Type B pancreatic cell (in vitro differentiated cells): ENCODE measurements at regions not wholly inside any gene's neighbourhood (a gene's known extent, or its start where the extent isn't known, plus 50 kb on each side); places are given as distances from the start of the nearest gene placed in this dataset. TPM values are rescaled to one million over a fixed set of nuclear protein-coding genes. Genes with fewer than 3 reads are reported as not detected.

Experiments
- DNase-seq: peaks from one replicate; pipeline ENCODE4 v3.0.0; 2021; ENCODE audit warnings: mixed read lengths; ENCODE audit not compliant: unreplicated experiment; ENCODE audit errors: extremely low spot score
- H3K27ac Mint-ChIP-seq: 2 replicates; pipeline ENCODE4 v1.8.0; 2021; ENCODE audit warnings: mild to moderate bottlenecking, mixed read lengths
- H3K27me3 Mint-ChIP-seq: 2 replicates; pipeline ENCODE4 v1.8.0; 2021; ENCODE audit warnings: mixed read lengths
- H3K36me3 Mint-ChIP-seq: 2 replicates; pipeline ENCODE4 v1.8.0; 2021; ENCODE audit warnings: mixed read lengths
- H3K4me1 Mint-ChIP-seq: one replicate; pipeline ENCODE4 v1.8.0; 2021; ENCODE audit warnings: mixed read lengths; ENCODE audit not compliant: unreplicated experiment
- H3K4me3 Mint-ChIP-seq: 2 replicates; pipeline ENCODE4 v1.8.0; 2021; ENCODE audit warnings: mild to moderate bottlenecking, mixed read lengths
- H3K9me3 Mint-ChIP-seq: 2 replicates; pipeline ENCODE4 v1.8.0; 2021; ENCODE audit warnings: mixed read lengths
- CTCF ChIP-seq: fragments of 200-600 bp; sonication (generic); conservative IDR thresholded peaks from 2 replicates; pipeline ENCODE4 v1.5.0; 2021; ENCODE audit warnings: antibody characterized with exemption, mild to moderate bottlenecking
- microRNA-seq: library from miRNA; unstranded; fragments of <30 nt; microRNA quantifications from one replicate; pipeline ENCODE4, GENCODE V29; 2020

DNA sequence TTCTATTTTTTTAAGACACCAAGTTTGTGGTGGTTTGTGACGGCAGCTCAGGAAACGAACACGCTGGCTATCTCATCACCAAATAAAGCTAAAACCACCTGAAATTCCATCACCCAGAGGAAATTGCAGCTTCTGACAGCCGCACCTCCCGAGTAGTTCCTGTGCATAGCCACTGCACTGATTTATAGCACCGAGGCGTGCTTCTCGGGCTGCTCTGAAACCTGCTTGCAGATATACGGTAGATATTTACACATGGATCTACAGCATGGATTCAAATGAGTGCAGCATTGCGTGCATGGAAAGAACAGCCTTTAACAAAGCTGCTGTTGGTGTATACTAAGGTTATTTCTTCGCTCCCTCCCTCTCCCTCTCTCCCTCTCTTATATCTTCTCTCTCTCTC, 153.8 kb downstream of the PHF2 start:
- Mint-ChIP-seq H3K27me3 (peaks cover 11% of the 10 kb centered on the region), H3K36me3 (no peaks in the 10 kb centered on the region), H3K4me1 (no peaks in the 10 kb centered on the region), H3K27ac (peak overlapping the region; percentile 9), H3K9me3 (peaks cover 10% of the 10 kb centered on the region), H3K4me3 (peak overlapping the region; percentile 3)
- no peak for TF ChIP-seq CTCF
- DNase-seq = no peak

Small RNA genes lying in the stretch of these regions (microRNA-seq; reads per million reads assigned to microRNA genes)
- gene MIR4291 = not detected
